ENCODE measurements at regions not wholly inside any gene's neighbourhood (a gene's known extent, or its start where the extent isn't known, plus 50 kb on each side); places are given as distances from the start of the nearest gene placed in this dataset.

GRCh38 chr3:104629038-104629437 is 737.7 kb upstream of the ALCAM start:
- DNase-seq = peak in 1 of 3 donors; percentile 64

- no peak for DNase-seq
Measured at GRCh38 chr3:104631254-104631653, 735.5 kb upstream of the ALCAM start.

GRCh38 chr3:104632521-104632920 is 734.2 kb upstream of the ALCAM start:
- DNase-seq = no peak

- no peak for DNase-seq
Measured at GRCh38 chr3:104632947-104633346, 733.8 kb upstream of the ALCAM start.

- no peak for DNase-seq
Measured at GRCh38 chr3:104635872-104636580, 730.7 kb upstream of the ALCAM start.

- DNase-seq = no peak
Measured at GRCh38 chr3:104642827-104643226, 723.9 kb upstream of the ALCAM start.

- DNase-seq = no peak
Measured at GRCh38 chr3:104646196-104646595, 720.5 kb upstream of the ALCAM start.

- DNase-seq = no peak
Measured at GRCh38 chr3:104648823-104649222, 717.9 kb upstream of the ALCAM start.

GRCh38 chr3:104669083-104669482 is 697.6 kb upstream of the ALCAM start:
- no peak for DNase-seq

- DNase-seq = no peak
Measured at GRCh38 chr3:104672331-104672730, 694.4 kb upstream of the ALCAM start.

- DNase-seq = peak in 1 of 3 donors; percentile 10
Measured at GRCh38 chr3:104673981-104674380, 692.7 kb upstream of the ALCAM start.

- peak in 1 of 3 donors; percentile 14 for DNase-seq
Measured at GRCh38 chr3:104676241-104676640, 690.5 kb upstream of the ALCAM start.

- DNase-seq = no peak
Measured at GRCh38 chr3:104677932-104678331, 688.8 kb upstream of the ALCAM start.

GRCh38 chr3:104685492-104685891 is 681.2 kb upstream of the ALCAM start:
- no peak for DNase-seq

- DNase-seq = no peak
Measured at GRCh38 chr3:104687362-104687761, 679.3 kb upstream of the ALCAM start.

GRCh38 chr3:104696470-104696869 is 670.2 kb upstream of the ALCAM start:
- DNase-seq = no peak

GRCh38 chr3:104711406-104711805 is 655.3 kb upstream of the ALCAM start:
- no peak for DNase-seq

- no peak for DNase-seq
Measured at GRCh38 chr3:104715972-104716371, 650.7 kb upstream of the ALCAM start.

- no peak for DNase-seq
Measured at GRCh38 chr3:104717828-104718196, 648.9 kb upstream of the ALCAM start.

- no peak for DNase-seq
Measured at GRCh38 chr3:104723000-104723399, 643.7 kb upstream of the ALCAM start.

- no peak for DNase-seq
Measured at GRCh38 chr3:104731074-104731473, 635.6 kb upstream of the ALCAM start.

- no peak for DNase-seq
Measured at GRCh38 chr3:104734627-104735026, 632.1 kb upstream of the ALCAM start.

- DNase-seq = no peak
Measured at GRCh38 chr3:104735691-104736090, 631.0 kb upstream of the ALCAM start.

GRCh38 chr3:104738271-104738670 is 628.4 kb upstream of the ALCAM start:
- peak in 1 of 3 donors; percentile 15 for DNase-seq
